Left lung (tissue), 4 donors: ENCODE measurements at regions not wholly inside any gene's neighbourhood (a gene's known extent, or its start where the extent isn't known, plus 50 kb on each side); places are given as distances from the start of the nearest gene placed in this dataset.
"Not testable (repeated sequence)": the region's sequence is repeated elsewhere in the genome, so short reads cannot be mapped to it uniquely, and the experiment has no call there.

Experiments
- ATAC-seq: fragments of 200-7000 bp; cut with Tn5 transposase; one replicate; pipeline ENCODE4 v1.9.1; 2020; ENCODE audit warnings: moderate library complexity
- DNase-seq, 4 donors: peaks; one replicate each; pipeline ENCODE4 v3.0.0-alpha.2; 2013 to 2020
- H3K27ac ChIP-seq, 2 donors: fragments of 200-600 bp; sonication (generic) in 1 of 2; one replicate each; pipeline versions ENCODE4 v1.5.0 to v1.8.0; 2020 to 2021
- H3K27me3 ChIP-seq, 2 donors: fragments of 200-600 bp; sonication (generic) in 1 of 2; one replicate each; pipeline versions ENCODE4 v1.5.0 to v1.8.0; 2020 to 2021
- H3K36me3 ChIP-seq, 2 donors: fragments of 200-600 bp; sonication (generic) in 1 of 2; one replicate each; pipeline versions ENCODE4 v1.5.0 to v1.8.0; 2020 to 2021
- H3K4me1 ChIP-seq, 2 donors: fragments of 200-600 bp; one replicate each; pipeline ENCODE4 v1.8.0; 2021
- H3K4me3 ChIP-seq, 2 donors: fragments of 200-600 bp; sonication (generic) in 1 of 2; one replicate each; pipeline versions ENCODE4 v1.5.0 to v1.8.0; 2020 to 2021; ENCODE audit warnings: mild to moderate bottlenecking in 1 of 2
- H3K9me3 ChIP-seq, 2 donors: fragments of 200-600 bp; sonication (generic) in 1 of 2; one replicate each; pipeline versions ENCODE4 v1.5.0 to v1.8.0; 2020 to 2021
- CTCF ChIP-seq, 2 donors: fragments of 200-600 bp; sonication (generic) in 1 of 2; IDR thresholded peaks; one replicate each; pipeline versions ENCODE4 v1.5.0 to v1.8.0; 2021; ENCODE audit warnings: antibody characterized with exemption in 2 of 2
- intact Hi-C, 2 donors: fragments of 100-400 bp; cut with DNase I; formaldehyde crosslinking; loops; one replicate each; pipeline versions ENCODE4 v1.11.2 to v1.14.2; 2022
- donor health status: DM: no; HTN: yes; CAD: no.
- donor health status: DM: no; HTN: no; CAD: no.

DNA sequence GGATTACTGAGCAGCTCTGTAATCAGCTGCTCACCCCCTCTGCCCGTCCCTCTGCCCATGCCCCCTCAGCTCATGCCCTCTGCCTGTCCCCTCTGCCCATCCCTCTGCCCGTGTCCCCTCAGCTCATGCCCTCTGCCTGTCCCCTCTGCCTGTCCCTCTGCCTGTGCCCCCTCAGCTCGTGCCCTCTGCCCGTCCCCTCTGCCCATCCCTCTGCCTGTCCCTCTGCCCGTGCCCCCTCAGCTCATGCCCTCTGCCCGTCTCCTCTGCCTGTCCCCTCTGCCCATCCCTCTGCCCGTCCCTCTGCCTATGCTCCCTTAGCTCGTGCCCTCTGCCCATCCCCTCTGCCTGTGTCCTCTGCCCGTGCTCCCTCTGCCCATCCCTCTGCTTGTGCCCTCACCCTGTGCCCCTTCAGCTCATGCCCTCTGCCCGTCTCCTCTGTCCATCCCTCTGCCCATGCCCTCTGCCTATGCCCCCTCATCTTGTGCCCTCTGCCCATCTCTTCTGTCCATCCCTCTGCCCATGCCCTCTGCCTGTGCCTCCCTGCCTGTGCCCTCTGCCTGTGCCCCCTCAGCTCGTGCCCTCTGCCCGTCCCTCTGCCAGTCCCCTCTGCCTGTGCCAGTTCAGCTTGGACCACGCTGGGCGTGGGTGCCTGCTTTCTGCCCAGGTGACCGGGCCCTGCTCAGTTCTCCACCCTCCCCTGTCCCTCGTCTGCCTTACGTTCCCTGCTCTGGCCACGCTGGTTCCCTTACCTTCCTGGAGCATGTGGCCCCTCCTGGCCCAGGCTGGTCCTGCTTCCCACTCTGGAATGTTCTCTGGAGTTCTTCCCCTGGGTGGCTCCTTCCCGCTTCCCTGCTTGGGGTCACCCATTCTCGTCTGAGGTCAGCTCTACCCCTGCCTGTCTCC is 97.6 kb downstream of the NPIPB11 start:
- no peak for ATAC-seq
- Histone ChIP-seq H3K9me3 (no peaks in the 10 kb centered on the region), H3K27me3 (no peaks in the 10 kb centered on the region), H3K36me3 (no peaks in the 10 kb centered on the region), H3K4me3 (no peak overlapping the region), H3K27ac (no peak overlapping the region), H3K4me1 (peaks cover 3 to 7% of the 10 kb centered on the region in 2 donors)
- intact Hi-C loops: no loop called here
- DNase-seq: peak in 1 of 4 donors; percentile 57
- no peak for TF ChIP-seq CTCF (IDR thresholded peaks at IDR 0.05)

GRCh38 chr16:29307598-29308507 is 98.7 kb downstream of the NPIPB11 start:
- H3K27ac ChIP-seq: peak overlapping the region in 1 of 2 donors; percentile 7
- H3K9me3 ChIP-seq: no peaks in the 10 kb centered on the region
- peak; percentile 43 for ATAC-seq
- intact Hi-C loops: no loop called here
- peaks cover 3 to 7% of the 10 kb centered on the region in 2 donors for H3K4me1 ChIP-seq
- H3K4me3 ChIP-seq: no peak overlapping the region
- H3K27me3 ChIP-seq: no peaks in the 10 kb centered on the region
- peak in 1 of 4 donors; percentile 65 for DNase-seq
- no peak for TF ChIP-seq CTCF (IDR thresholded peaks at IDR 0.05)
- H3K36me3 ChIP-seq: no peaks in the 10 kb centered on the region

- peaks cover 3 to 7% of the 10 kb centered on the region in 2 donors for H3K4me1 ChIP-seq
- H3K27ac ChIP-seq: peak overlapping the region in 1 of 2 donors; percentile 7
- DNase-seq: peak in 1 of 4 donors; percentile 59
- intact Hi-C loops: no loop called here
- no peaks in the 10 kb centered on the region for H3K36me3 ChIP-seq
- H3K27me3 ChIP-seq: no peaks in the 10 kb centered on the region
- no peak overlapping the region for H3K4me3 ChIP-seq
- ATAC-seq: no peak
- TF ChIP-seq CTCF (IDR thresholded peaks at IDR 0.05): no peak
- no peaks in the 10 kb centered on the region for H3K9me3 ChIP-seq
Observed at GRCh38 chr16:29306943-29307597, 99.4 kb downstream of the NPIPB11 start.

DNA sequence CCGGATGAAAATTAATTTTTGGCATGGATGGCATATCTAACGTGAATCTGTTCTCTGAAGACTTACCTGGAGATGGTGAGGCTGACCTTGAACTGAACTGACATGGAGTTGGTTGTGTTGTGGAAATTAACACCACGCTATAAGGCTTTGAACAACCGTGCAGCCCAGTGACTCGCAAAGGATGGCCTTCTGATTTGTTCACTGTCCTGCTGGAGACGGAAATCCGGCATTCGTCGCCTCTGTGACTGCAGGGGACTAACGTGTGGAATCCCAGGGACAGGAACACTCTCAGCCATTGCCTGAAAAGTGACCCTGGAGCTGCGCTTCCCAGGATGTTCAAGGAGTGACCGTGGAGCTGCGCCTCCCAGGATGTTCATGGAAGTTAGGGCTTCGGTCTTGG is 100.3 kb downstream of the NPIPB11 start:
- intact Hi-C loops: no loop called here
- ATAC-seq: no peak
- no peak for DNase-seq
- Histone ChIP-seq H3K4me1 (peaks cover 3 to 8% of the 10 kb centered on the region in 2 donors), H3K4me3 (no peak overlapping the region), H3K36me3 (no peaks in the 10 kb centered on the region), H3K27me3 (no peaks in the 10 kb centered on the region), H3K9me3 (no peaks in the 10 kb centered on the region), H3K27ac (no peak overlapping the region)
- no peak for TF ChIP-seq CTCF (IDR thresholded peaks at IDR 0.05)

DNA sequence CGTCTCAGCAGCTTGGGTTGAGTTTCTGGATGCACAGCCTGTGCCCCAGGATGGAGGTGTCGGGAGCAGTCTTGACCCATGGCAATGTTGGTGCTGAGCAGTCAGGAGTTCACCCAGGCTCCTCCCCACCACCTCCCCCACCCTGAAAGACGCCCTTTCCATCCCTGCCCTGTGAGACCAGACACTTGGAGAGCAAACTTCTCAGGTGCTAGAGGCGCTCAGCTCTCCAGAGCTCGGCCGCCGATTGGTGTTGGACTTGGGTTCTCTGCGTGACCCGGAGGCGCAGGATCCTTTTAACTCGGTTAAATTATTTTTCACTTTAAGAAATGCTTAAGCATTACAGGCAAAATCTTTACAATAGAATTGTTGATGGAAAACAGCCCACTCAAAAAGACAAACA is 101.5 kb downstream of the NPIPB11 start:
- ATAC-seq, H3K27me3 ChIP-seq, H3K4me3 ChIP-seq, intact Hi-C loops, H3K27ac ChIP-seq, H3K36me3 ChIP-seq, H3K9me3 ChIP-seq: not testable (repeated sequence)
- peaks cover 3 to 19% of the 10 kb centered on the region in 2 donors for H3K4me1 ChIP-seq
- peak in 1 of 4 donors; percentile 37 for DNase-seq
